ENCODE measurements at regions not wholly inside any gene's neighbourhood (a gene's known extent, or its start where the extent isn't known, plus 50 kb on each side); places are given as distances from the start of the nearest gene placed in this dataset.
"Not testable (repeated sequence)": the region's sequence is repeated elsewhere in the genome, so short reads cannot be mapped to it uniquely, and the experiment has no call there.

GRCh38 chr21:32087447-32087846 lies 191.4 kb downstream of the MIS18A start:
- no peaks in the 10 kb centered on the region for H3F3A ChIP-seq (ENCODE audit: insufficient read depth)
- DNase-seq: no peak
- H3K9me2 ChIP-seq (ENCODE audit: insufficient read depth): no peaks in the 10 kb centered on the region
- H3K4me2 ChIP-seq (ENCODE audit: unreplicated experiment): no peak overlapping the region
- in situ Hi-C loops (cut with MboI): no loop called here
- H3K27ac ChIP-seq: no peak overlapping the region
- H3K9ac ChIP-seq: no peak overlapping the region
- no peak for TF ChIP-seq EZH2phosphoT487 (IDR thresholded peaks at IDR 0.05; ENCODE audit: insufficient read depth, low read depth)
- TF ChIP-seq EZH2 (IDR thresholded peaks at IDR 0.05; ENCODE audit: insufficient read depth, poor library complexity, severe bottlenecking): no peak
- no peaks in the 10 kb centered on the region for H3K4me1 ChIP-seq (ENCODE audit: insufficient read depth)
- H2AFZ ChIP-seq: no peak overlapping the region
- H3K79me2 ChIP-seq (ENCODE audit: insufficient read depth): no peaks in the 10 kb centered on the region
- no peaks in the 10 kb centered on the region for H4K20me1 ChIP-seq (ENCODE audit: insufficient read depth)
- no peaks in the 10 kb centered on the region for H3K36me3 ChIP-seq (ENCODE audit: low read depth)
- no peaks in the 10 kb centered on the region for H3K9me3 ChIP-seq (ENCODE audit: low read depth)
- 69 to 78% methylated on average over 1 of the region's 1 CpG for whole genome bisulfite sequencing, 2 experiments (ENCODE audit: low coverage in 1 of 2, low lambda C conversion rate in 2 of 2, missing lambda C conversion rate in 2 of 2)
- H3K27me3 ChIP-seq (replicated peaks; ENCODE audit: insufficient read depth): no peaks in the 10 kb centered on the region
- H3K4me3 ChIP-seq: no peak overlapping the region

GRCh38 chr21:32083197-32083596 lies 195.7 kb downstream of the MIS18A start:
- Histone ChIP-seq H3F3A (ENCODE audit: insufficient read depth) (no peaks in the 10 kb centered on the region), H2AFZ (no peak overlapping the region), H3K27ac (no peak overlapping the region), H3K9ac (no peak overlapping the region), H3K4me2 (ENCODE audit: unreplicated experiment) (no peak overlapping the region), H3K9me2 (ENCODE audit: insufficient read depth) (no peaks in the 10 kb centered on the region), H3K36me3 (ENCODE audit: low read depth) (no peaks in the 10 kb centered on the region), H3K79me2 (ENCODE audit: insufficient read depth) (no peaks in the 10 kb centered on the region), H4K20me1 (ENCODE audit: insufficient read depth) (no peaks in the 10 kb centered on the region), H3K9me3 (ENCODE audit: low read depth) (no peaks in the 10 kb centered on the region), H3K4me1 (ENCODE audit: insufficient read depth) (no peaks in the 10 kb centered on the region), H3K4me3 (no peak overlapping the region), H3K27me3 (replicated peaks; ENCODE audit: insufficient read depth) (no peaks in the 10 kb centered on the region)
- WGBS, 2 experiments (ENCODE audit: low coverage in 1 of 2, low lambda C conversion rate in 2 of 2, missing lambda C conversion rate in 2 of 2): 61 to 66% methylated on average over 2 of the region's 2 CpGs
- TF ChIP-seq EZH2phosphoT487 (IDR thresholded peaks at IDR 0.05; ENCODE audit: insufficient read depth, low read depth): no peak
- no peak for TF ChIP-seq EZH2 (IDR thresholded peaks at IDR 0.05; ENCODE audit: insufficient read depth, poor library complexity, severe bottlenecking)
- in situ Hi-C loops (cut with MboI): no loop called here
- DNase-seq: no peak

- no peaks in the 10 kb centered on the region for H4K20me1 ChIP-seq (ENCODE audit: insufficient read depth)
- no peaks in the 10 kb centered on the region for H3K4me1 ChIP-seq (ENCODE audit: insufficient read depth)
- H2AFZ ChIP-seq: no peak overlapping the region
- TF ChIP-seq EZH2 (IDR thresholded peaks at IDR 0.05; ENCODE audit: insufficient read depth, poor library complexity, severe bottlenecking): no peak
- no peak for TF ChIP-seq EZH2phosphoT487 (IDR thresholded peaks at IDR 0.05; ENCODE audit: insufficient read depth, low read depth)
- H3K27me3 ChIP-seq (replicated peaks; ENCODE audit: insufficient read depth): no peaks in the 10 kb centered on the region
- no peaks in the 10 kb centered on the region for H3K36me3 ChIP-seq (ENCODE audit: low read depth)
- H3K9me2 ChIP-seq (ENCODE audit: insufficient read depth): no peaks in the 10 kb centered on the region
- H3K4me3 ChIP-seq: no peak overlapping the region
- H3K27ac ChIP-seq: no peak overlapping the region
- no peak overlapping the region for H3K9ac ChIP-seq
- in situ Hi-C loops (cut with MboI): no loop called here
- H3F3A ChIP-seq (ENCODE audit: insufficient read depth): no peaks in the 10 kb centered on the region
- no peak overlapping the region for H3K4me2 ChIP-seq (ENCODE audit: unreplicated experiment)
- DNase-seq: no peak
- 51% methylated on average over 5 of the region's 5 CpGs for WGBS, 2 experiments (ENCODE audit: low coverage in 1 of 2, low lambda C conversion rate in 2 of 2, missing lambda C conversion rate in 2 of 2)
- H3K79me2 ChIP-seq (ENCODE audit: insufficient read depth): no peaks in the 10 kb centered on the region
- H3K9me3 ChIP-seq (ENCODE audit: low read depth): no peaks in the 10 kb centered on the region
Measured at GRCh38 chr21:32082466-32082865, 196.4 kb downstream of the MIS18A start.

GRCh38 chr21:32073593-32073992 lies 200.8 kb downstream of the HUNK start:
- H3K9me2 ChIP-seq (ENCODE audit: insufficient read depth): no peaks in the 10 kb centered on the region
- no peaks in the 10 kb centered on the region for H3K4me1 ChIP-seq (ENCODE audit: insufficient read depth)
- no peaks in the 10 kb centered on the region for H3F3A ChIP-seq (ENCODE audit: insufficient read depth)
- in situ Hi-C loops (cut with MboI): no loop called here
- H3K27ac ChIP-seq: no peak overlapping the region
- H3K9me3 ChIP-seq (ENCODE audit: low read depth): no peaks in the 10 kb centered on the region
- H3K79me2 ChIP-seq (ENCODE audit: insufficient read depth): no peaks in the 10 kb centered on the region
- no peak overlapping the region for H3K4me2 ChIP-seq (ENCODE audit: unreplicated experiment)
- no peaks in the 10 kb centered on the region for H3K27me3 ChIP-seq (replicated peaks; ENCODE audit: insufficient read depth)
- no peak overlapping the region for H3K4me3 ChIP-seq
- WGBS, 2 experiments (ENCODE audit: low coverage in 1 of 2, low lambda C conversion rate in 2 of 2, missing lambda C conversion rate in 2 of 2): 41 to 61% methylated on average over 6 of the region's 6 CpGs
- no peaks in the 10 kb centered on the region for H3K36me3 ChIP-seq (ENCODE audit: low read depth)
- no peaks in the 10 kb centered on the region for H4K20me1 ChIP-seq (ENCODE audit: insufficient read depth)
- H3K9ac ChIP-seq: no peak overlapping the region
- DNase-seq: no peak
- no peak for TF ChIP-seq EZH2phosphoT487 (IDR thresholded peaks at IDR 0.05; ENCODE audit: insufficient read depth, low read depth)
- no peak for TF ChIP-seq EZH2 (IDR thresholded peaks at IDR 0.05; ENCODE audit: insufficient read depth, poor library complexity, severe bottlenecking)
- no peak overlapping the region for H2AFZ ChIP-seq

GRCh38 chr21:32073190-32073589 lies 200.4 kb downstream of the HUNK start:
- H3K4me2 ChIP-seq (ENCODE audit: unreplicated experiment): no peak overlapping the region
- no peak for TF ChIP-seq EZH2 (IDR thresholded peaks at IDR 0.05; ENCODE audit: insufficient read depth, poor library complexity, severe bottlenecking)
- no peak for TF ChIP-seq EZH2phosphoT487 (IDR thresholded peaks at IDR 0.05; ENCODE audit: insufficient read depth, low read depth)
- no peak overlapping the region for H2AFZ ChIP-seq
- no peaks in the 10 kb centered on the region for H3K79me2 ChIP-seq (ENCODE audit: insufficient read depth)
- no peaks in the 10 kb centered on the region for H3K27me3 ChIP-seq (replicated peaks; ENCODE audit: insufficient read depth)
- no peak for DNase-seq
- in situ Hi-C loops (cut with MboI): no loop called here
- H3K4me3 ChIP-seq: no peak overlapping the region
- no peaks in the 10 kb centered on the region for H3K9me2 ChIP-seq (ENCODE audit: insufficient read depth)
- WGBS, 2 experiments (ENCODE audit: low coverage in 1 of 2, low lambda C conversion rate in 2 of 2, missing lambda C conversion rate in 2 of 2): 72 to 76% methylated on average over 6 of the region's 6 CpGs
- H3K9ac ChIP-seq: no peak overlapping the region
- no peaks in the 10 kb centered on the region for H4K20me1 ChIP-seq (ENCODE audit: insufficient read depth)
- no peaks in the 10 kb centered on the region for H3K9me3 ChIP-seq (ENCODE audit: low read depth)
- H3F3A ChIP-seq (ENCODE audit: insufficient read depth): no peaks in the 10 kb centered on the region
- H3K4me1 ChIP-seq (ENCODE audit: insufficient read depth): no peaks in the 10 kb centered on the region
- no peak overlapping the region for H3K27ac ChIP-seq
- H3K36me3 ChIP-seq (ENCODE audit: low read depth): no peaks in the 10 kb centered on the region

- DNase-seq; H3K27ac ChIP-seq; H3F3A ChIP-seq (ENCODE audit: insufficient read depth); H3K4me1 ChIP-seq (ENCODE audit: insufficient read depth); H3K9ac ChIP-seq; H3K4me2 ChIP-seq (ENCODE audit: unreplicated experiment); H3K27me3 ChIP-seq (replicated peaks; ENCODE audit: insufficient read depth); H4K20me1 ChIP-seq (ENCODE audit: insufficient read depth); H3K79me2 ChIP-seq (ENCODE audit: insufficient read depth); H3K4me3 ChIP-seq; H2AFZ ChIP-seq; H3K9me2 ChIP-seq (ENCODE audit: insufficient read depth); H3K36me3 ChIP-seq (ENCODE audit: low read depth); H3K9me3 ChIP-seq (ENCODE audit: low read depth); in situ Hi-C loops (cut with MboI): not testable (repeated sequence)
- 35 to 47% methylated on average over 2 of the region's 2 CpGs for WGBS, 2 experiments (ENCODE audit: low coverage in 1 of 2, low lambda C conversion rate in 2 of 2, missing lambda C conversion rate in 2 of 2)
Measured at GRCh38 chr21:32071620-32072019, 198.8 kb downstream of the HUNK start.
